NCI-H1092 treated with DMSO at 0.1 percent for 48 hours (cell line): ENCODE measurements at regions not wholly inside any gene's neighbourhood (a gene's known extent, or its start where the extent isn't known, plus 50 kb on each side); places are given as distances from the start of the nearest gene placed in this dataset.

Source experiments
- DNase-seq: peaks from one replicate; lab custom pipeline; 2025; lab: John Stamatoyannopoulos, UW

- no peak for DNase-seq
Observed at GRCh38 chr11:104529906-104530305, 366.0 kb upstream of the PDGFD start.

GRCh38 chr11:104529213-104529612, 365.3 kb upstream of the PDGFD start:
- no peak for DNase-seq

GRCh38 chr11:104526006-104526405, 362.1 kb upstream of the PDGFD start:
- no peak for DNase-seq

GRCh38 chr11:104525416-104525815, 361.5 kb upstream of the PDGFD start:
- DNase-seq: no peak

- DNase-seq: no peak
Observed at GRCh38 chr11:104524254-104524653, 360.3 kb upstream of the PDGFD start.

- no peak for DNase-seq
Observed at GRCh38 chr11:104523611-104524010, 359.7 kb upstream of the PDGFD start.

GRCh38 chr11:104522650-104523049, 358.7 kb upstream of the PDGFD start:
- DNase-seq: no peak

GRCh38 chr11:104522123-104522522, 358.2 kb upstream of the PDGFD start:
- no peak for DNase-seq

- no peak for DNase-seq
Observed at GRCh38 chr11:104510169-104510568, 346.2 kb upstream of the PDGFD start.

- no peak for DNase-seq
Observed at GRCh38 chr11:104490182-104490581, 326.2 kb upstream of the PDGFD start.

- DNase-seq: no peak
Observed at GRCh38 chr11:104488561-104488960, 324.6 kb upstream of the PDGFD start.

- DNase-seq: no peak
Observed at GRCh38 chr11:104487046-104487806, 323.3 kb upstream of the PDGFD start.

- DNase-seq: no peak
Observed at GRCh38 chr11:104484804-104485554, 321.0 kb upstream of the PDGFD start.

GRCh38 chr11:104476898-104477297, 313.0 kb upstream of the PDGFD start:
- DNase-seq: no peak

GRCh38 chr11:104476454-104476853, 312.5 kb upstream of the PDGFD start:
- no peak for DNase-seq

- no peak for DNase-seq
Observed at GRCh38 chr11:104467404-104467803, 303.5 kb upstream of the PDGFD start.

- no peak for DNase-seq
Observed at GRCh38 chr11:104465321-104465720, 301.4 kb upstream of the PDGFD start.

GRCh38 chr11:104464691-104465090, 300.7 kb upstream of the PDGFD start:
- no peak for DNase-seq

- no peak for DNase-seq
Observed at GRCh38 chr11:104462341-104462740, 298.4 kb upstream of the PDGFD start.

- DNase-seq: no peak
Observed at GRCh38 chr11:104451197-104451893, 287.4 kb upstream of the PDGFD start.

- DNase-seq: no peak
Observed at GRCh38 chr11:104443387-104443786, 279.4 kb upstream of the PDGFD start.

- DNase-seq: no peak
Observed at GRCh38 chr11:104442321-104442720, 278.4 kb upstream of the PDGFD start.

- no peak for DNase-seq
Observed at GRCh38 chr11:104435494-104435893, 271.5 kb upstream of the PDGFD start.
